SK-N-SH (cell line): ENCODE measurements at regions not wholly inside any gene's neighbourhood (a gene's known extent, or its start where the extent isn't known, plus 50 kb on each side); places are given as distances from the start of the nearest gene placed in this dataset.

ENCODE experiments used
- CTCF ChIA-PET: fragments of 300-600, 350-600 bp; formaldehyde crosslinking; extraction: SDS; loops from one replicate; lab custom pipeline; 2021; lab: Yijun Ruan, JAX
- POLR2A ChIA-PET: fragments of 350-600 bp; sonication (Branson Sonifier 250); formaldehyde crosslinking; extraction: SDS; loops from one replicate; lab custom pipeline; 2020; ENCODE audit warnings: antibody characterized with exemption, inconsistent platforms; lab: Yijun Ruan, JAX
- DNase-seq: peaks from one replicate; pipeline ENCODE4 v3.0.0; 2012
- H2AFZ ChIP-seq: fragments of 200-600 bp; sonication (generic); 2 replicates; pipeline ENCODE4 v1.8.1; 2016; ENCODE audit warnings: antibody characterized with exemption, mild to moderate bottlenecking, low read depth
- H3F3A ChIP-seq: fragments of 200-600 bp; sonication (generic); replicated peaks from 2 replicates; pipeline ENCODE3; 2016; ENCODE audit warnings: antibody characterized with exemption, mild to moderate bottlenecking; ENCODE audit not compliant: insufficient read depth
- H3K27ac ChIP-seq, 2 experiments: fragments of 200-500 bp in 1 of 2; fragments of 200-600 bp in 1 of 2; sonication (Bioruptor generic) in 1 of 2; sonication (generic), shearing (Covaris generic) in 1 of 2; 2 replicates each; pipeline versions ENCODE4 v1.5.1 to v1.6.1; 2014 to 2016; ENCODE audit warnings: low read depth in 2 of 2, inconsistent platforms in 1 of 2, low read length in 1 of 2, mild to moderate bottlenecking in 1 of 2, mixed read lengths in 1 of 2
- H3K27me3 ChIP-seq: fragments of 200-600 bp; sonication (generic), shearing (Covaris generic); 2 replicates; pipeline ENCODE4 v1.6.1; 2016; ENCODE audit warnings: mixed run types; ENCODE audit not compliant: insufficient read depth
- H3K36me3 ChIP-seq, 2 experiments: fragments of 200-500 bp in 1 of 2; fragments of 200-600 bp in 1 of 2; sonication (Bioruptor generic) in 1 of 2; sonication (generic) in 1 of 2; replicated peaks in 1 of 2; 2 replicates each; pipeline versions ENCODE3 to v1.5.1; 2014 to 2016; ENCODE audit warnings: low read length in 1 of 2, mild to moderate bottlenecking in 1 of 2; ENCODE audit not compliant: insufficient read depth in 2 of 2, control insufficient read depth in 1 of 2
- H3K4me1 ChIP-seq, 2 experiments: fragments of 200-500 bp in 1 of 2; fragments of 200-600 bp in 1 of 2; sonication (Bioruptor generic) in 1 of 2; sonication (generic), shearing (Covaris generic) in 1 of 2; 2 replicates each; pipeline versions ENCODE4 v1.5.1 to v1.6.1; 2014 to 2016; ENCODE audit warnings: low read depth in 1 of 2, low read length in 1 of 2, mixed run types in 1 of 2; ENCODE audit not compliant: insufficient read depth in 2 of 2, control insufficient read depth in 1 of 2
- H3K4me2 ChIP-seq: fragments of 200-600 bp; sonication (generic), shearing (Covaris generic); 2 replicates; pipeline ENCODE4 v1.6.1; 2017; ENCODE audit warnings: mixed run types
- H3K4me3 ChIP-seq, 2 experiments: fragments of 200-500 bp in 1 of 2; fragments of 200-600 bp in 1 of 2; sonication (Bioruptor generic) in 1 of 2; sonication (generic), shearing (Covaris generic) in 1 of 2; 2 replicates each; pipeline versions ENCODE4 v1.5.1 to v1.8.1; 2014 to 2016; ENCODE audit warnings: low read depth in 2 of 2, inconsistent platforms in 1 of 2, low read length in 1 of 2, mild to moderate bottlenecking in 1 of 2, mixed read lengths in 1 of 2, moderate library complexity in 1 of 2
- H3K79me2 ChIP-seq: fragments of 200-600 bp; sonication (generic); 2 replicates; pipeline ENCODE4 v1.8.1; 2017; ENCODE audit warnings: mild to moderate bottlenecking; ENCODE audit not compliant: insufficient read depth
- H3K9ac ChIP-seq: fragments of 200-600 bp; sonication (generic); 2 replicates; pipeline ENCODE4 v1.6.1; 2017; ENCODE audit warnings: mixed run types
- H3K9me2 ChIP-seq: fragments of 200-600 bp; sonication (generic); 2 replicates; pipeline ENCODE4 v1.6.1; 2017; ENCODE audit warnings: mixed run types
- H3K9me3 ChIP-seq: fragments of 200-600 bp; sonication (generic); 2 replicates; pipeline ENCODE4 v1.6.1; 2017; ENCODE audit warnings: mixed run types, mild to moderate bottlenecking, moderate library complexity
- H4K20me1 ChIP-seq: fragments of 200-600 bp; sonication (generic); 2 replicates; pipeline ENCODE4 v1.6.1; 2017; ENCODE audit warnings: mild to moderate bottlenecking, mixed run types; ENCODE audit not compliant: insufficient read depth
- CHD2 ChIP-seq: fragments of 150-350 bp; IDR thresholded peaks from 2 replicates; pipeline ENCODE4 v1.6.1; 2018; ENCODE audit warnings: low read length; ENCODE audit not compliant: partially characterized antibody
- CTCF ChIP-seq: fragments of 200-600 bp; sonication (generic); IDR thresholded peaks from 2 replicates; pipeline ENCODE4 v1.6.1; 2017; ENCODE audit warnings: antibody characterized with exemption, mild to moderate bottlenecking, moderate library complexity
- EZH2phosphoT487 ChIP-seq: fragments of 200-600 bp; sonication (generic); IDR thresholded peaks from 2 replicates; pipeline ENCODE4 v1.6.1; 2017; ENCODE audit warnings: low read depth, mixed run types, mild to moderate bottlenecking, antibody characterized with exemption, moderate library complexity, borderline replicate concordance
- FOSL2 ChIP-seq: IDR thresholded peaks from 2 replicates; pipeline ENCODE4 v1.4.0; 2012; ENCODE audit warnings: low read depth, mild to moderate bottlenecking, moderate library complexity, borderline replicate concordance
- FOXJ3 ChIP-seq: sonication (generic); formaldehyde crosslinking; IDR thresholded peaks from 2 replicates; pipeline ENCODE4 v1.5.1; 2020; ENCODE audit warnings: mild to moderate bottlenecking, missing genetic modification reagents
- FOXM1 ChIP-seq: IDR thresholded peaks from 2 replicates; pipeline ENCODE4 v1.4.0; 2012; ENCODE audit warnings: low read depth, mild to moderate bottlenecking
- JUND ChIP-seq: IDR thresholded peaks from 2 replicates; pipeline ENCODE4 v1.4.0; 2012
- NFIC ChIP-seq: IDR thresholded peaks from 2 replicates; pipeline ENCODE4 v1.4.0; 2012; ENCODE audit warnings: borderline replicate concordance
- NRF1 ChIP-seq: IDR thresholded peaks from 2 replicates; pipeline ENCODE4 v1.6.1; 2012; ENCODE audit warnings: low read depth, mild to moderate bottlenecking, low read length
- POLR2AphosphoS5 ChIP-seq: IDR thresholded peaks from 2 replicates; pipeline ENCODE4 v1.6.1; 2012; ENCODE audit warnings: low read depth, low read length
- RAD21 ChIP-seq: IDR thresholded peaks from 2 replicates; pipeline ENCODE4 v1.6.1; 2012; ENCODE audit warnings: mild to moderate bottlenecking, low read length
- RFX5 ChIP-seq: IDR thresholded peaks from 2 replicates; pipeline ENCODE4 v1.6.1; 2012; ENCODE audit warnings: mild to moderate bottlenecking, improper control_type of control experiment, low read length
- RXRA ChIP-seq: IDR thresholded peaks from 2 replicates; pipeline ENCODE4 v1.4.0; 2012; ENCODE audit warnings: low read depth, mild to moderate bottlenecking, borderline replicate concordance
- SMC3 ChIP-seq: IDR thresholded peaks from 2 replicates; pipeline ENCODE4 v1.6.1; 2012; ENCODE audit warnings: low read depth, low read length, improper control_type of control experiment
- TCF12 ChIP-seq: IDR thresholded peaks from 2 replicates; pipeline ENCODE4 v1.4.0; 2012
- USF2 ChIP-seq: fragments of 150-350 bp; IDR thresholded peaks from 2 replicates; pipeline ENCODE4 v1.6.1; 2017; ENCODE audit warnings: antibody characterized with exemption, low read length, low read depth, borderline replicate concordance
- ZBTB33 ChIP-seq: IDR thresholded peaks from 2 replicates; pipeline ENCODE4 v1.4.0; 2012; ENCODE audit warnings: low read depth, borderline replicate concordance
- WGBS: methylation state at CpG from one replicate; pipeline ENCODE4 v1.1.6; 2017; ENCODE audit warnings: low lambda C conversion rate; 5-methylcytosine and 5-hydroxymethylcytosine counted together
- TF ChIP-seq, protein P1 (sequence below): IDR thresholded peaks from 2 replicates; pipeline ENCODE4 v1.4.0; 2012; ENCODE audit warnings: low read depth, borderline replicate concordance
- TF ChIP-seq, protein P2 (sequence below): IDR thresholded peaks from 2 replicates; pipeline ENCODE4 v1.6.1; 2012; ENCODE audit warnings: mild to moderate bottlenecking, low read depth, low read length, moderate library complexity

DNA sequence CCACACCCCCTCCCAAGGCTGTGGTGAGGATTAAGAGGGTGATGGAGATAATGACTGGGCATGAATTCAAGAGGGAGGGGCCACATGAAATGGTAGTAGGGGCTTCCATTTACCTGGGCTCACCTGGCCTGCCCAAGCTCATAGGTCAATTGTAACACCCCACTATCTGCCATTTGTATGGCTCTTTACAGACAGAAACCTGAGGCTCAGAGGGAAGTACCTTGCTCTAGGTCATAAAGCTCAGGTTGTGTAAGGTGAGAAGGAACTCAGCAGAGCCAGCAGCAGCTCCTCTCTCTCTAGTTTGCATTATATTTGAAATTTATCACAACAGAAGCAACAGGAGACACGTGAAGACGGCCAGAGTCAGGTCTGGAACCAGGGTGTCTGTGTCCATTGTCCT lies 133.4 kb upstream of the ALDH1B1 start:
- Histone ChIP-seq H3K27me3 (no peaks in the 10 kb centered on the region), H3K4me3 (no peak overlapping the region), H3K27ac (no peak overlapping the region), H3K4me2 (no peak overlapping the region), H3F3A (no peaks in the 10 kb centered on the region), H3K4me1 (no peaks in the 10 kb centered on the region; a peak in 1 of 4 replicates), H3K36me3 (no peaks in the 10 kb centered on the region), H4K20me1 (no peaks in the 10 kb centered on the region), H3K9me2 (no peaks in the 10 kb centered on the region), H2AFZ (no peak overlapping the region), H3K9me3 (no peaks in the 10 kb centered on the region), H3K79me2 (no peaks in the 10 kb centered on the region), H3K9ac (no peak overlapping the region)
- 26% methylated on average over 2 of the region's 2 CpGs for WGBS
- no peak for DNase-seq
- CTCF ChIA-PET: interaction anchor here (0.6 kb wide), 1 partner anchor 16 kb away, joined by 3 read pairs; no protein-coding TSS in a partner anchor
- no peak for TF ChIP-seq RXRA
- no peak for TF ChIP-seq RAD21
- TF ChIP-seq CTCF: no peak
- no peak for TF ChIP-seq FOXJ3 (CRISPR knock-in tag)
- no peak for TF ChIP-seq FOSL2
- TF ChIP-seq JUND: no peak
- no peak for TF ChIP-seq NFIC
- no peak for TF ChIP-seq POLR2AphosphoS5
- no peak for TF ChIP-seq EZH2phosphoT487
- no peak for TF ChIP-seq ZBTB33
- TF ChIP-seq CHD2: no peak
- TF ChIP-seq, protein P1, sequence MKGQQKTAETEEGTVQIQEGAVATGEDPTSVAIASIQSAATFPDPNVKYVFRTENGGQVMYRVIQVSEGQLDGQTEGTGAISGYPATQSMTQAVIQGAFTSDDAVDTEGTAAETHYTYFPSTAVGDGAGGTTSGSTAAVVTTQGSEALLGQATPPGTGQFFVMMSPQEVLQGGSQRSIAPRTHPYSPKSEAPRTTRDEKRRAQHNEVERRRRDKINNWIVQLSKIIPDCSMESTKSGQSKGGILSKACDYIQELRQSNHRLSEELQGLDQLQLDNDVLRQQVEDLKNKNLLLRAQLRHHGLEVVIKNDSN: no peak
- no peak for TF ChIP-seq NRF1
- no peak for TF ChIP-seq FOXM1
- no peak for TF ChIP-seq SMC3
- no peak for TF ChIP-seq RFX5
- no peak for TF ChIP-seq USF2
- TF ChIP-seq, protein P2, sequence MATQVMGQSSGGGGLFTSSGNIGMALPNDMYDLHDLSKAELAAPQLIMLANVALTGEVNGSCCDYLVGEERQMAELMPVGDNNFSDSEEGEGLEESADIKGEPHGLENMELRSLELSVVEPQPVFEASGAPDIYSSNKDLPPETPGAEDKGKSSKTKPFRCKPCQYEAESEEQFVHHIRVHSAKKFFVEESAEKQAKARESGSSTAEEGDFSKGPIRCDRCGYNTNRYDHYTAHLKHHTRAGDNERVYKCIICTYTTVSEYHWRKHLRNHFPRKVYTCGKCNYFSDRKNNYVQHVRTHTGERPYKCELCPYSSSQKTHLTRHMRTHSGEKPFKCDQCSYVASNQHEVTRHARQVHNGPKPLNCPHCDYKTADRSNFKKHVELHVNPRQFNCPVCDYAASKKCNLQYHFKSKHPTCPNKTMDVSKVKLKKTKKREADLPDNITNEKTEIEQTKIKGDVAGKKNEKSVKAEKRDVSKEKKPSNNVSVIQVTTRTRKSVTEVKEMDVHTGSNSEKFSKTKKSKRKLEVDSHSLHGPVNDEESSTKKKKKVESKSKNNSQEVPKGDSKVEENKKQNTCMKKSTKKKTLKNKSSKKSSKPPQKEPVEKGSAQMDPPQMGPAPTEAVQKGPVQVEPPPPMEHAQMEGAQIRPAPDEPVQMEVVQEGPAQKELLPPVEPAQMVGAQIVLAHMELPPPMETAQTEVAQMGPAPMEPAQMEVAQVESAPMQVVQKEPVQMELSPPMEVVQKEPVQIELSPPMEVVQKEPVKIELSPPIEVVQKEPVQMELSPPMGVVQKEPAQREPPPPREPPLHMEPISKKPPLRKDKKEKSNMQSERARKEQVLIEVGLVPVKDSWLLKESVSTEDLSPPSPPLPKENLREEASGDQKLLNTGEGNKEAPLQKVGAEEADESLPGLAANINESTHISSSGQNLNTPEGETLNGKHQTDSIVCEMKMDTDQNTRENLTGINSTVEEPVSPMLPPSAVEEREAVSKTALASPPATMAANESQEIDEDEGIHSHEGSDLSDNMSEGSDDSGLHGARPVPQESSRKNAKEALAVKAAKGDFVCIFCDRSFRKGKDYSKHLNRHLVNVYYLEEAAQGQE: no peak
- no peak for TF ChIP-seq TCF12
- POLR2A ChIA-PET: no interaction called here
